ENCODE measurements at regions not wholly inside any gene's neighbourhood (a gene's known extent, or its start where the extent isn't known, plus 50 kb on each side); places are given as distances from the start of the nearest gene placed in this dataset.
A peak's percentile ranks its signal among the peaks of the same experiment; 100 is the strongest.

GRCh38 chr4:179437962-179438361, 1995.7 kb upstream of the AGA start:
- Histone ChIP-seq H3K79me2 (ENCODE audit: control insufficient read depth, insufficient read depth, low read length, poor library complexity) (no peaks in the 10 kb centered on the region), H4K8ac (ENCODE audit: low read depth, low read length) (no peak overlapping the region), H3K14ac (ENCODE audit: low read length) (no peak overlapping the region), H2AK5ac (ENCODE audit: low read length) (no peak overlapping the region), H3K27ac (ENCODE audit: low read depth, low read length) (no peak overlapping the region), H2AFZ (ENCODE audit: insufficient read depth, low read length, poor library complexity) (no peak overlapping the region), H3K23ac (ENCODE audit: low read length) (no peak overlapping the region), H3K4me2 (ENCODE audit: low read length) (no peak overlapping the region), H3K27me3 (ENCODE audit: insufficient read depth, low read length) (no peaks in the 10 kb centered on the region), H3K9me3 (ENCODE audit: insufficient read depth, low read depth, low read length) (no peaks in the 10 kb centered on the region), H2BK5ac (ENCODE audit: low read depth, low read length, poor library complexity) (no peak overlapping the region), H4K91ac (ENCODE audit: low read depth, low read length) (no peak overlapping the region), H3K79me1 (ENCODE audit: low read length) (no peaks in the 10 kb centered on the region), H2BK12ac (ENCODE audit: low read length) (no peak overlapping the region), H3K4me1 (ENCODE audit: control insufficient read depth in 1 of 2, insufficient read depth in 2 of 2, low read length in 2 of 2) (peaks cover 0 to 3% of the 10 kb centered on the region in 2 experiments), H3K9ac (ENCODE audit: low read length) (no peak overlapping the region), H4K12ac (ENCODE audit: low read depth, low read length) (no peak overlapping the region), H3K36me3 (ENCODE audit: control insufficient read depth in 1 of 2, insufficient read depth in 2 of 2, low read length in 2 of 2) (no peaks in the 10 kb centered on the region), H3K4ac (ENCODE audit: low read depth, low read length) (no peak overlapping the region), H2BK120ac (ENCODE audit: insufficient read depth, low read length, poor library complexity) (no peak overlapping the region), H3K4me3 (ENCODE audit: low read depth, low read length) (no peak overlapping the region), H3K18ac (ENCODE audit: low read length) (no peak overlapping the region)
- no peak for DNase-seq
- WGBS (ENCODE audit: extremely low coverage, insufficient coverage, insufficient read length) = no CpG with 5 or more reads among the region's 4 CpGs

GRCh38 chr4:179441596-179441995, 1999.4 kb upstream of the AGA start:
- no CpG with 5 or more reads among the region's 1 CpG for WGBS (ENCODE audit: extremely low coverage, insufficient coverage, insufficient read length)
- H2AFZ ChIP-seq (ENCODE audit: insufficient read depth, low read length, poor library complexity) = no peak overlapping the region

GRCh38 chr4:179447308-179447707, 2005.1 kb upstream of the AGA start:
- WGBS (ENCODE audit: extremely low coverage, insufficient coverage, insufficient read length) = no CpG with 5 or more reads among the region's 2 CpGs
- no peak overlapping the region for H3K4me3 ChIP-seq (ENCODE audit: low read depth, low read length)
- H3K27ac ChIP-seq (ENCODE audit: low read depth, low read length) = no peak overlapping the region
- H3K9me3 ChIP-seq (ENCODE audit: insufficient read depth, low read depth, low read length) = no peaks in the 10 kb centered on the region
- H4K91ac ChIP-seq (ENCODE audit: low read depth, low read length) = no peak overlapping the region
- H2AK5ac ChIP-seq (ENCODE audit: low read length) = no peak overlapping the region
- no peaks in the 10 kb centered on the region for H3K36me3 ChIP-seq (ENCODE audit: control insufficient read depth in 1 of 2, insufficient read depth in 2 of 2, low read length in 2 of 2)
- H3K4me2 ChIP-seq (ENCODE audit: low read length) = no peak overlapping the region
- no peaks in the 10 kb centered on the region for H3K4me1 ChIP-seq (ENCODE audit: control insufficient read depth in 1 of 2, insufficient read depth in 2 of 2, low read length in 2 of 2)
- no peak overlapping the region for H2BK120ac ChIP-seq (ENCODE audit: insufficient read depth, low read length, poor library complexity)
- H3K14ac ChIP-seq (ENCODE audit: low read length) = no peak overlapping the region
- H3K4ac ChIP-seq (ENCODE audit: low read depth, low read length) = no peak overlapping the region
- H2BK5ac ChIP-seq (ENCODE audit: low read depth, low read length, poor library complexity) = no peak overlapping the region
- H3K18ac ChIP-seq (ENCODE audit: low read length) = no peak overlapping the region
- no peaks in the 10 kb centered on the region for H3K27me3 ChIP-seq (ENCODE audit: insufficient read depth, low read length)
- H3K79me1 ChIP-seq (ENCODE audit: low read length) = no peaks in the 10 kb centered on the region
- H2AFZ ChIP-seq (ENCODE audit: insufficient read depth, low read length, poor library complexity) = no peak overlapping the region
- no peak overlapping the region for H3K23ac ChIP-seq (ENCODE audit: low read length)
- no peak for DNase-seq
- no peak overlapping the region for H4K8ac ChIP-seq (ENCODE audit: low read depth, low read length)
- H3K79me2 ChIP-seq (ENCODE audit: control insufficient read depth, insufficient read depth, low read length, poor library complexity) = no peaks in the 10 kb centered on the region
- no peak overlapping the region for H3K9ac ChIP-seq (ENCODE audit: low read length)
- no peak overlapping the region for H2BK12ac ChIP-seq (ENCODE audit: low read length)
- no peak overlapping the region for H4K12ac ChIP-seq (ENCODE audit: low read depth, low read length)

More at GRCh38 chr4:179441596-179441995, 1999.4 kb upstream of the AGA start:
- no peak for DNase-seq
- no peaks in the 10 kb centered on the region for H3K79me1 ChIP-seq (ENCODE audit: low read length)
- no peaks in the 10 kb centered on the region for H3K9me3 ChIP-seq (ENCODE audit: insufficient read depth, low read depth, low read length)
- H3K18ac ChIP-seq (ENCODE audit: low read length) = no peak overlapping the region
- no peak overlapping the region for H3K4me2 ChIP-seq (ENCODE audit: low read length)
- H2BK120ac ChIP-seq (ENCODE audit: insufficient read depth, low read length, poor library complexity) = no peak overlapping the region
- H3K79me2 ChIP-seq (ENCODE audit: control insufficient read depth, insufficient read depth, low read length, poor library complexity) = no peaks in the 10 kb centered on the region
- no peak overlapping the region for H4K91ac ChIP-seq (ENCODE audit: low read depth, low read length)
- H3K23ac ChIP-seq (ENCODE audit: low read length) = no peak overlapping the region
- no peaks in the 10 kb centered on the region for H3K36me3 ChIP-seq (ENCODE audit: control insufficient read depth in 1 of 2, insufficient read depth in 2 of 2, low read length in 2 of 2)
- H3K4ac ChIP-seq (ENCODE audit: low read depth, low read length) = no peak overlapping the region
- no peak overlapping the region for H2BK5ac ChIP-seq (ENCODE audit: low read depth, low read length, poor library complexity)
- H3K4me3 ChIP-seq (ENCODE audit: low read depth, low read length) = no peak overlapping the region
- no peaks in the 10 kb centered on the region for H3K4me1 ChIP-seq (ENCODE audit: control insufficient read depth in 1 of 2, insufficient read depth in 2 of 2, low read length in 2 of 2)
- no peak overlapping the region for H4K12ac ChIP-seq (ENCODE audit: low read depth, low read length)
- no peak overlapping the region for H2AK5ac ChIP-seq (ENCODE audit: low read length)
- no peaks in the 10 kb centered on the region for H3K27me3 ChIP-seq (ENCODE audit: insufficient read depth, low read length)
- no peak overlapping the region for H3K9ac ChIP-seq (ENCODE audit: low read length)
- H3K14ac ChIP-seq (ENCODE audit: low read length) = no peak overlapping the region
- H4K8ac ChIP-seq (ENCODE audit: low read depth, low read length) = no peak overlapping the region
- H2BK12ac ChIP-seq (ENCODE audit: low read length) = no peak overlapping the region
- H3K27ac ChIP-seq (ENCODE audit: low read depth, low read length) = no peak overlapping the region

GRCh38 chr4:179465131-179465797, 2023.0 kb upstream of the AGA start:
- Histone ChIP-seq H2AK5ac (ENCODE audit: low read length) (no peak overlapping the region), H3K36me3 (ENCODE audit: control insufficient read depth in 1 of 2, insufficient read depth in 2 of 2, low read length in 2 of 2) (no peaks in the 10 kb centered on the region), H3K14ac (ENCODE audit: low read length) (no peak overlapping the region), H3K9me3 (ENCODE audit: insufficient read depth, low read depth, low read length) (no peaks in the 10 kb centered on the region), H4K12ac (ENCODE audit: low read depth, low read length) (no peak overlapping the region), H3K27ac (ENCODE audit: low read depth, low read length) (no peak overlapping the region), H3K23ac (ENCODE audit: low read length) (no peak overlapping the region), H2BK12ac (ENCODE audit: low read length) (no peak overlapping the region), H2AFZ (ENCODE audit: insufficient read depth, low read length, poor library complexity) (no peak overlapping the region), H3K4me3 (ENCODE audit: low read depth, low read length) (no peak overlapping the region), H3K79me2 (ENCODE audit: control insufficient read depth, insufficient read depth, low read length, poor library complexity) (no peaks in the 10 kb centered on the region), H4K8ac (ENCODE audit: low read depth, low read length) (peak overlapping the region; percentile 38), H3K79me1 (ENCODE audit: low read length) (peaks cover 3% of the 10 kb centered on the region), H3K4ac (ENCODE audit: low read depth, low read length) (no peak overlapping the region), H3K4me2 (ENCODE audit: low read length) (no peak overlapping the region), H3K4me1 (ENCODE audit: control insufficient read depth in 1 of 2, insufficient read depth in 2 of 2, low read length in 2 of 2) (no peaks in the 10 kb centered on the region), H4K91ac (ENCODE audit: low read depth, low read length) (no peak overlapping the region), H2BK120ac (ENCODE audit: insufficient read depth, low read length, poor library complexity) (peak overlapping the region; percentile 43), H2BK5ac (ENCODE audit: low read depth, low read length, poor library complexity) (no peak overlapping the region), H3K27me3 (ENCODE audit: insufficient read depth, low read length) (no peaks in the 10 kb centered on the region), H3K18ac (ENCODE audit: low read length) (no peak overlapping the region), H3K9ac (ENCODE audit: low read length) (no peak overlapping the region)
- WGBS (ENCODE audit: extremely low coverage, insufficient coverage, insufficient read length) = no CpG with 5 or more reads among the region's 8 CpGs
- DNase-seq = no peak
